ENCODE measurements at regions not wholly inside any gene's neighbourhood (a gene's known extent, or its start where the extent isn't known, plus 50 kb on each side); places are given as distances from the start of the nearest gene placed in this dataset.
"Not testable (repeated sequence)": the region's sequence is repeated elsewhere in the genome, so short reads cannot be mapped to it uniquely, and the experiment has no call there.

GRCh38 chr14:48341069-48341468, 665.7 kb upstream of the MDGA2 start:
- DNase-seq, result no peak

GRCh38 chr14:48333221-48333920, 658.0 kb upstream of the MDGA2 start:
- DNase-seq, result no peak

DNA sequence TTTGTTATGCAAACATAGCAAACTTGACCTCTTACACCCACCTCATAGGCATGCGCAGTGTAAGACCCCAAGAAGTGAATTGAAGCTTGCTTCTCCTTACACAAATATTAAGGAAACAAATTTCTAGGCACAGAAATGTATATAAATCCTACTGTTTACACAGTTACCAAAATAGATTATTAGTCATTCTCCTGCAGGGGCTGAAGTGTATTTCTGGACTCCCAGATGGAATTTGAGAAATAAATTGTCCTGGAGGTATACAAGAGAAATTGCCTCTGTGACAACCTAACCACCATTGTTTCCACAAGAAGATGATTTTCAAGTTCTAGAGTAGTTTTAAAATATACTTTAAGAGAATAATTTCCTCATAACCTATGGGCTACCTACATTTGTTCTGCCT, 656.0 kb upstream of the MDGA2 start:
- no peak for DNase-seq

DNA sequence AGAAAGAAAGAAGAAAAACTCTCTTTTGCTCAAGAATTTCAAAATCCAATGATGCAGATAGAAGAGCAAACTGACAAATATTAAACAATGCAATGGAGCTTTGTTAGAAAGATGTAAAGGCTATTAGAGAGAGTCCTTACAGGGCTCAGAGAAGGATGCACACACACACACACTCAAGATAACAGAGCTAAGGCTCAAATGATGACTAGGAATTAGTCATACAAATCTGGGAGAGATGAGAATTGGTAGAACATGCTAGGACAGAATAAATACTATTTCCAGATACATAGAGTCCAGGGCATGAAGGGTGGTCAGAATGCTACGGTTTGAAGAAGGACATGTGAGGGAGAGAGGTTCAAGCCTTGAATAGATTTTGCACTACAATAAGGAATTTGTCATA, 650.1 kb upstream of the MDGA2 start:
- DNase-seq, result no peak

DNA sequence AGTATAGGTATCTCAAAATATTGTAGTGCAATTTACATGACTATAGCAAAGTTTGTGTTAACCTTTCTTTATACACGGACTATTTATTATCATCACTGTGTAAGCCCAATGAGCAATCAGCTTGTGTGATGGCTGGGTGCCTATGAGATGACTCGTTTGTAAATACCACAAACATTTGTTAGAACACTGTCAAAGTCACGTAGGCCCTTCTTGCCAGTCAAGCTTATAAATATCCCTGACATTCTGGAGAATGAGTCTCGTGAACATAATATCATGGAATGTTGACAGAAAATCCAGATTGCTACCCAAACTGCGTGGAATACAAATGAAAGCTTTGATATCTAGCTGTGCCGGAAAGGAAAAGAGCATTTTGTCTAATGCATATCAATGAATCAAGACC, 648.3 kb upstream of the MDGA2 start:
- DNase-seq, result no peak

DNA sequence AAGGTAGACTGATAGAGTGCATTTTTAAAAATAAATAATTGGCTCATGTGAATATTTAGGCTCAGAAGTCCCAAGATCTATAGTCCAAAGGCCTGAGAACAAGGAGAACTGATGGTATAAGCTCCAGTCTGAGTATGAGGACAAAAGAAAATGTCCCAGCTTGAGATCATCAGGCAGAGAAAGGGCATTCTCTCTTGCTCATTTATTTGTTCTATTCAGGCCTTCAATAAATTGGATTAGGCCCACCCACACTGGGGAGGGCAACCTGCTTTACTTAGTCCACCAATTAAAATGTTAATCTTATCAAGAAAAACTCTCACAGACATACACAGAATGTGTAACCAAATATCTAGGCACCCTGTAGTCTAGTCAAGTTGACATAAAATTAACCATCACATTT, 644.4 kb upstream of the MDGA2 start:
- no peak for DNase-seq

DNA sequence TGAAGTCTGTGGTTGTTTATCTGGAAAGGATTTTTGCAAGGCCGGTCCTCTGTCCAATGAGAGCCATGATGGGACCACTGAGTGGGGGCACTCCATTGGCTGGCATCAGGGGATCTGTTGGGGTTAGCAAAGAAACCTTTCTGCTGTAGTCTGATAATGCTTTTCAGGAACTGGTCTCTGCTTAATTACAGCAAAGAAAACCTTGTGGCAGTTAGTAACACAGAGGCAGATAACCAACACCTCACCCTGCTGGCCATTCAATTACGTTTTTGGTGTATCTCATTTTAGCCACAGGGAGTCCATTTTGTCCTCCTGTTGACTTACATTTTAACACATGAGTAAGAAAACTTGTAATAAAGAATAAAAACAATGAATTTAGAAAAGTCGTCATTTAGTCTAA, 629.3 kb upstream of the MDGA2 start:
- DNase-seq, result no peak

GRCh38 chr14:48289701-48290100, 614.3 kb upstream of the MDGA2 start:
- DNase-seq, result no peak

DNA sequence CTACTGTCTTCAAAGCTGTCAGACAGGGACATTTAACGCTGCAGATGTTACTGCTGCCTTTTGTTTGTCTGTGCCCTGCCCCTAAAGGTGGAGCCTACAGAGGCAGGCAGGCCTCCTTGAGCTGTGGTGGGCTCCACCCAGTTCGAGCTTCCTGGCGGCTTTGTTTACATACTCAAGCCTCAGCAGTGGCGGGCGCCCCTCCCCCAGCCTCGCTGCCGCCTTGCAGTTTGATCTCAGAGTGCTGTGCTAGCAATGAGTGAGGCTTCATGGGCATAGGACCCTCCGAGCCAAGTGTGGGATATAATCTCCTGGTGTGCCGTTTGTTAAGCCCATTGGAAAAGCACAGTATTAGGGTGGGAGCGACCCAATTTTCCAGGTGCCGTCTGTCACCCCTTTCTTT, 609.8 kb upstream of the MDGA2 start:
- not testable (repeated sequence) for DNase-seq

GRCh38 chr14:48275301-48275700, 599.9 kb upstream of the MDGA2 start:
- no peak for DNase-seq

DNA sequence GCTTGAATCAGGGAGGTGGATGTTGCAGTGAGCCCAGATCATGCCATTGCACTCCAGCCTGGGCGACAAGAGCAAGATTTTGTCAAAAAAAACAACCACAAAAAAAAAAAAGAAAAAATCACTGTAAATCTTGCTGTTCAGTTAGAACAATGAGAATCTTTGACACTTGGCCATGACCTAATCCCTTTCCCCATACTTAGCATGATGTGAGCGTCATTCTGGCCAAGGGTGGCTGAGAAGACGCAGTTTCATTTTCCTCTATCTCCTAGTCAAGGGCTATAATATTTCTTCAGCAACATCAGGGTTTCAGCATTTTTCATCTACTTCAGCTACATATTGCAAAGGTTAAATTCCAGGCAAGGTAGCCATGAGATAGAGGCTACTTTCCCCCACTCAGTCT, 599.4 kb upstream of the MDGA2 start:
- DNase-seq, result no peak

DNA sequence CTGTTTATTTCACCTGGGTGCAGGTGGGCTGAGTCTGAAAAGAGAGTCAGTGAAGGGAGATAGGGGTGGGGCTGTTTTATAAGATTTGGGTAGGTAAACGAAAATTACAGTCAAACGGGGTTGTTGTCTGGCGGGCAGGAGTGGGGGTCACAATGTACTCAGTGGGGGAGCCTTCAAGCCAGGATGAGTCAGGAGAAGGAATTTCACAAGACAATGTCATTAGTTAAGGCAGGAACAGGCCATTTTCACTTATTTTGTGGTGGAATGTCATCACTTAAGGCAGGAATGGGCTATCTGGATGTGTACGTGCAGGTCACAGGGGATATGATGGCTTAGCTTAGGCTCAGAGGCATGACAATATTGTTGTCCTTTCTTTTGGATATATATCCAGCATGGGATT, 592.5 kb upstream of the MDGA2 start:
- DNase-seq, result not testable (repeated sequence)

- not testable (repeated sequence) for DNase-seq
These were observed 590.8 kb upstream of the MDGA2 start for GRCh38 chr14:48266201-48266600.

DNA sequence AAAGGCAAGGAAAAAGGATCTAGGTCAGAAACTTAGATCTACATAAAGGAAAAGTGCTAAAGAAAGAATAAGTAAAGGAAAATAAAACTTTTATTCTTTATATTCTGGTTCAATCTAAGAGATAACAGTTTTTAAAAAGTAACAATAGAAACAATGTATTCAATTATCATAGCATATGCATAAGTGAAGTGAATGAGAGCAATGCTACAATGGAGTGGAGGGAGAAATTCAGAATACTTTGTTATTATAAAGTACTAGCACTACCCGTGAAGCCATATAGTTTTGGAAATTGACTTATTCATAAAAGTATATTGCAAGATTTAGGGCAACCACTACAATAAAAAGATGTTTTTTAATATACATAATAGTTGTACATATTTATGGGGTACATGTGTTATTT, 586.0 kb upstream of the MDGA2 start:
- DNase-seq, result no peak

GRCh38 chr14:48260394-48261295, 585.2 kb upstream of the MDGA2 start:
- not testable (repeated sequence) for DNase-seq

DNA sequence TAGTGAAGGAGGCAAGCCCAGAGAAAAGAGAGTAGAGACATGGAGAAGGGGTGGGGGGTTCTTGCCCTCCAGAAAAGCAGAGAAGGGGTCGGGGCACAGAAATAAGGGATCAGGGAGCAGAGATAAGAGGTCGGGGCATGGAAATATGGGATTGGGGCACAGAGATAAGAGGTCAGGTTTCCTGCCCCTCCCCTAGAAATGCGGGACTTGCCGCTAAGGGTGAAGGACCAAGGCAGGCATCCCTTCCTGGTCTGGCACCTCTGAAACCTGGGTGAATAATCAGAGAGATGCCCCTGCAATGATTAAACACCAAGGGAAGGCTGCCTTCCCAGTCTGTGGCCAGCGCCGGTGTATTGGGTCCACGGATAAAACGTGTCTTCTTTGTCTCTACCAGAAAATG, 584.5 kb upstream of the MDGA2 start:
- DNase-seq, result not testable (repeated sequence)

GRCh38 chr14:48259232-48259631, 583.8 kb upstream of the MDGA2 start:
- DNase-seq, result not testable (repeated sequence)

- DNase-seq, result not testable (repeated sequence)
These were observed 583.3 kb upstream of the MDGA2 start for GRCh38 chr14:48258703-48259102.

GRCh38 chr14:48253020-48253419, 577.6 kb upstream of the MDGA2 start:
- no peak for DNase-seq

DNA sequence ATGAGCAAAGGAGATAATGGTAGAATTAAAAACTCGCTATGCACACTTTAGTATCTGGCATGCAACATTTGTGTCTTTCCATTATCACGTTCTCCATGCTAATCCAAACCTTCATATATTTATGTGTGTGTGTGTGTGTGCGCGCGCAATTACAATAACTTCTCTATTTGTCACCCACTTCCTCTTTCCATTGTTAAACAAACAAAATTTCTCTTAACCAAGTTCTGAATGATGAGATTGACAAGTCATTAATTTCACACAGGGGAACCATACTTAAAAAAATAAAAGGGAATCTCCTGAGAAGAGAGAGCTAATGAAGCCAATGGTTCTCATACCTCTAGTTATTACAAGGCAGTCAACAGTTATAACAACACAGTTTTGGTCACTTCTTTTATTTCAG, 575.9 kb upstream of the MDGA2 start:
- DNase-seq, result no peak

DNA sequence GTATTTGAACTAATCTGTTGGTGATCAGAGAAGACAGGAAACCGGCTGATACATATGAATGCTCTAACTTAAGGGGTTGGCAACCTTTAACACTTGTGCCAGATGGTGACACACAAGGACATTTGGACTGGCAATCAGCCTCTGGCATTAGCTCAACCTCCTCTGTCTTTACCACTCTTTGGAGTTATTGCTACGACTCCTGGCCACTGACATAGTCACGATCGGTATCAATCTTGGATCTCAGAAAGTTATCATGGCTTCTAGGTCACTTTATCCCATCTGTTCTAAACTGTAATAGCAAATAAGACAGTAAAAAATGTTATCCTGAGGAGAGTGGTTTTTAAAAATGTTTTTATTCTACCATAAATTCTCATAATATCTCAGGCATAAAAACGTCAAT, 575.2 kb upstream of the MDGA2 start:
- DNase-seq, result no peak

DNA sequence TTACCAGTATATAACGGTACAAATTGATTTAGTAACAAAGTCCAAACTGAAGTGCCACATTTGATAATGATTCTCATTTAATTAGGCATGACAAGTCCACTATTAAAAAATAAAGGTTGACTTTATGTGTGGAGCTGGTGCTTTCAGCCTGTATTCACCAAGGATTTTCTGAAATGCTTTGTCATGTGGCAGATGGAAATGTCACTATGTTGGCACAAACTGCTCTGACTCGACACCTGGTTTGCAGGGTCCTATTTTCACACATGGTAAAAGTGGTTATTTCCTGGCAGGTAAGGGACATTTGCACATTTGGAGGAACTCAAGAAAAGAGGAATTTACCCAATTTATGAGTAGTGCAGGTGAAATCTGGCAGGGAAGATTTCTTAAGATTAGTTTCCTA, 572.6 kb upstream of the MDGA2 start:
- DNase-seq, result no peak

GRCh38 chr14:48243900-48244299, 568.5 kb upstream of the MDGA2 start:
- DNase-seq, result no peak

- DNase-seq, result no peak
These were observed 553.7 kb upstream of the MDGA2 start for GRCh38 chr14:48229091-48229490.
